ENCODE measurements at regions not wholly inside any gene's neighbourhood (a gene's known extent, or its start where the extent isn't known, plus 50 kb on each side); places are given as distances from the start of the nearest gene placed in this dataset.

DNA sequence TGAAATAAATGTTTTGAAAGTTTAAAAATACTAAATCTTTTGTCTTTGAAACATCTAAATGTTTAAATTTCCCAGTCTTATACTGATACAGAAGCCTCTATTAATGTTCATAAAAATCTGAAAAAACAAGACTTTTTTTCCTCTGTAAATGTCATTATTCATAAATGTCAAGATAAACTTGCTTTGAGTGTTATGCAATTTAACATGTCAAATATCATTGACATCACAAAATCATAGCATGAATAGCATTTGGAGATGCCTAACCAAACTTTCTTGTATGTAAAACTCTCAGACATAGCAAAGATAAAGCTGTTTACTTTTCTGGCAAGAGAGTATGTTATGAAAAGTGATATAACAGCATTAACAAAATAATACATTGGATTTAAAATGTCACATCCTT lies 128.0 kb upstream of the CDH19 start:
- TF ChIP-seq, protein P1, sequence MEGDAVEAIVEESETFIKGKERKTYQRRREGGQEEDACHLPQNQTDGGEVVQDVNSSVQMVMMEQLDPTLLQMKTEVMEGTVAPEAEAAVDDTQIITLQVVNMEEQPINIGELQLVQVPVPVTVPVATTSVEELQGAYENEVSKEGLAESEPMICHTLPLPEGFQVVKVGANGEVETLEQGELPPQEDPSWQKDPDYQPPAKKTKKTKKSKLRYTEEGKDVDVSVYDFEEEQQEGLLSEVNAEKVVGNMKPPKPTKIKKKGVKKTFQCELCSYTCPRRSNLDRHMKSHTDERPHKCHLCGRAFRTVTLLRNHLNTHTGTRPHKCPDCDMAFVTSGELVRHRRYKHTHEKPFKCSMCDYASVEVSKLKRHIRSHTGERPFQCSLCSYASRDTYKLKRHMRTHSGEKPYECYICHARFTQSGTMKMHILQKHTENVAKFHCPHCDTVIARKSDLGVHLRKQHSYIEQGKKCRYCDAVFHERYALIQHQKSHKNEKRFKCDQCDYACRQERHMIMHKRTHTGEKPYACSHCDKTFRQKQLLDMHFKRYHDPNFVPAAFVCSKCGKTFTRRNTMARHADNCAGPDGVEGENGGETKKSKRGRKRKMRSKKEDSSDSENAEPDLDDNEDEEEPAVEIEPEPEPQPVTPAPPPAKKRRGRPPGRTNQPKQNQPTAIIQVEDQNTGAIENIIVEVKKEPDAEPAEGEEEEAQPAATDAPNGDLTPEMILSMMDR (IDR thresholded peaks at IDR 0.05; ENCODE audit: control extremely low read depth in 1 of 3, insufficient read depth in 1 of 3, low read depth in 1 of 3, low read length in 3 of 3), result no peak
- TF ChIP-seq EZH2 (IDR thresholded peaks at IDR 0.05; ENCODE audit: low read depth, low read length, severe bottlenecking) (no peak), GTF2F1 (IDR thresholded peaks at IDR 0.05; ENCODE audit: borderline replicate concordance, low read depth, low read length) (no peak), POLR2A (IDR thresholded peaks at IDR 0.05; ENCODE audit: control extremely low read depth in 1 of 2, low read depth in 2 of 2, low read length in 2 of 2) (no peak)

All from H1 (cell line).